ENCODE measurements at regions not wholly inside any gene's neighbourhood (a gene's known extent, or its start where the extent isn't known, plus 50 kb on each side); places are given as distances from the start of the nearest gene placed in this dataset.

GRCh38 chr10:6980353-6980752 is 400.3 kb upstream of the PRKCQ start:
- no peaks in the 10 kb centered on the region for H3K36me3 ChIP-seq
- peaks cover 0 to 5% (median 0%) of the 10 kb centered on the region in 9 donors for H3K27me3 ChIP-seq
- no peak overlapping the region for H3K27ac ChIP-seq
- WGBS, 4 donors: 27 to 41% (median 34%) methylated on average over 4 of the region's 4 CpGs
- TF ChIP-seq POLR2A (IDR thresholded peaks at IDR 0.05): no peak
- TF ChIP-seq, protein P1, sequence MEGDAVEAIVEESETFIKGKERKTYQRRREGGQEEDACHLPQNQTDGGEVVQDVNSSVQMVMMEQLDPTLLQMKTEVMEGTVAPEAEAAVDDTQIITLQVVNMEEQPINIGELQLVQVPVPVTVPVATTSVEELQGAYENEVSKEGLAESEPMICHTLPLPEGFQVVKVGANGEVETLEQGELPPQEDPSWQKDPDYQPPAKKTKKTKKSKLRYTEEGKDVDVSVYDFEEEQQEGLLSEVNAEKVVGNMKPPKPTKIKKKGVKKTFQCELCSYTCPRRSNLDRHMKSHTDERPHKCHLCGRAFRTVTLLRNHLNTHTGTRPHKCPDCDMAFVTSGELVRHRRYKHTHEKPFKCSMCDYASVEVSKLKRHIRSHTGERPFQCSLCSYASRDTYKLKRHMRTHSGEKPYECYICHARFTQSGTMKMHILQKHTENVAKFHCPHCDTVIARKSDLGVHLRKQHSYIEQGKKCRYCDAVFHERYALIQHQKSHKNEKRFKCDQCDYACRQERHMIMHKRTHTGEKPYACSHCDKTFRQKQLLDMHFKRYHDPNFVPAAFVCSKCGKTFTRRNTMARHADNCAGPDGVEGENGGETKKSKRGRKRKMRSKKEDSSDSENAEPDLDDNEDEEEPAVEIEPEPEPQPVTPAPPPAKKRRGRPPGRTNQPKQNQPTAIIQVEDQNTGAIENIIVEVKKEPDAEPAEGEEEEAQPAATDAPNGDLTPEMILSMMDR (IDR thresholded peaks at IDR 0.05): no peak
- no peak overlapping the region for H3K4me3 ChIP-seq
- no peaks in the 10 kb centered on the region for H3K9me3 ChIP-seq
- ATAC-seq (peak in 1 of 4 donors; percentile 42), DNase-seq (no peak)
- intact Hi-C loops (cut with DNase I): no loop called here
- no peaks in the 10 kb centered on the region for H3K4me1 ChIP-seq

DNA sequence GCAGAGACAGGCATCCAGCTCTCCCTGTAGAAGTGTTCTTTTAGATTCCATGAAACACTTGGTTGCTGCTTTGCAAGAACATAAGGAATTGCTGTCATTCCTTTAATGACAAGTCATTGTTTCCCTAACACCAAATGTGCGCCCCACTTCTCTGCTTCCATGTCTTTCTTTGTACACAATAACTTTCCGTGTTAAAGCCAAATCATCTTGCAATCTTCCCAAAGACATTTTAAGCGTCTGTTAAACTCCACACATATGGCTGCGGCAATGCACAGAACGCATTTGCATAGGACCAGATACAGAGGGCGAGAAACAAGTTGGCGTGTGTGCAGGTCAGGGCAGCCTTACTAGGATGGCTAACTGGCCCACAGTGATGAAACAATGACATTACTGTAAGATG is 399.3 kb upstream of the PRKCQ start:
- Histone ChIP-seq H3K4me1 (no peaks in the 10 kb centered on the region), H3K9me3 (no peaks in the 10 kb centered on the region), H3K27me3 (peaks cover 0 to 5% (median 0%) of the 10 kb centered on the region in 9 donors), H3K4me3 (no peak overlapping the region), H3K36me3 (no peaks in the 10 kb centered on the region), H3K27ac (no peak overlapping the region)
- no peak for DNase-seq
- WGBS, 4 donors: 80 to 85% (median 82%) methylated on average over 7 of the region's 7 CpGs
- TF ChIP-seq POLR2A (IDR thresholded peaks at IDR 0.05): no peak
- TF ChIP-seq, protein P1 (IDR thresholded peaks at IDR 0.05): no peak
- intact Hi-C loops (cut with DNase I): loop anchor here in 1 of 10 donors (10.0 kb wide), 1 partner anchor 55 kb away; no protein-coding TSS in a partner anchor
- ATAC-seq: no peak

- Histone ChIP-seq H3K27me3 (peaks cover 0 to 5% (median 0%) of the 10 kb centered on the region in 9 donors), H3K4me1 (peaks cover 0 to 5% (median 0%) of the 10 kb centered on the region in 12 donors), H3K4me3 (no peak overlapping the region), H3K27ac (no peak overlapping the region), H3K9me3 (no peaks in the 10 kb centered on the region), H3K36me3 (no peaks in the 10 kb centered on the region)
- WGBS, 4 donors: 55 to 64% (median 61%) methylated on average over 5 of the region's 5 CpGs
- intact Hi-C loops (cut with DNase I): loop anchor here in 1 of 10 donors (10.0 kb wide), 1 partner anchor 57 kb away; no protein-coding TSS in a partner anchor
- TF ChIP-seq, protein P1 (IDR thresholded peaks at IDR 0.05): no peak
- TF ChIP-seq POLR2A (IDR thresholded peaks at IDR 0.05): no peak
- ATAC-seq (no peak), DNase-seq (no peak)
These were observed 398.1 kb upstream of the PRKCQ start for GRCh38 chr10:6978187-6978627.

- Histone ChIP-seq H3K4me3 (no peak overlapping the region), H3K36me3 (no peaks in the 10 kb centered on the region), H3K27ac (no peak overlapping the region), H3K9me3 (no peaks in the 10 kb centered on the region), H3K4me1 (peaks cover 0 to 5% (median 0%) of the 10 kb centered on the region in 12 donors), H3K27me3 (peaks cover 0 to 5% (median 0%) of the 10 kb centered on the region in 9 donors)
- no peak for ATAC-seq
- no peak for DNase-seq
- 76 to 82% (median 80%) methylated on average over 12 of the region's 12 CpGs for WGBS, 4 donors
- TF ChIP-seq POLR2A (IDR thresholded peaks at IDR 0.05): no peak
- TF ChIP-seq, protein P1 (IDR thresholded peaks at IDR 0.05): no peak
- intact Hi-C loops (cut with DNase I): loop anchor here in 1 of 10 donors (10.0 kb wide), 1 partner anchor 57 kb away; no protein-coding TSS in a partner anchor
These were observed 397.5 kb upstream of the PRKCQ start for GRCh38 chr10:6977398-6978186.
